GM21390 (cell line): ENCODE measurements at regions not wholly inside any gene's neighbourhood (a gene's known extent, or its start where the extent isn't known, plus 50 kb on each side); places are given as distances from the start of the nearest gene placed in this dataset.
"Not testable (repeated sequence)": the region's sequence is repeated elsewhere in the genome, so short reads cannot be mapped to it uniquely, and the experiment has no call there.

ENCODE experiments used
- ATAC-seq: cut with Tn5 transposase; IDR thresholded peaks from one replicate; pipeline ENCODE4 v1.9.1; 2021; ENCODE audit not compliant: unreplicated experiment

DNA sequence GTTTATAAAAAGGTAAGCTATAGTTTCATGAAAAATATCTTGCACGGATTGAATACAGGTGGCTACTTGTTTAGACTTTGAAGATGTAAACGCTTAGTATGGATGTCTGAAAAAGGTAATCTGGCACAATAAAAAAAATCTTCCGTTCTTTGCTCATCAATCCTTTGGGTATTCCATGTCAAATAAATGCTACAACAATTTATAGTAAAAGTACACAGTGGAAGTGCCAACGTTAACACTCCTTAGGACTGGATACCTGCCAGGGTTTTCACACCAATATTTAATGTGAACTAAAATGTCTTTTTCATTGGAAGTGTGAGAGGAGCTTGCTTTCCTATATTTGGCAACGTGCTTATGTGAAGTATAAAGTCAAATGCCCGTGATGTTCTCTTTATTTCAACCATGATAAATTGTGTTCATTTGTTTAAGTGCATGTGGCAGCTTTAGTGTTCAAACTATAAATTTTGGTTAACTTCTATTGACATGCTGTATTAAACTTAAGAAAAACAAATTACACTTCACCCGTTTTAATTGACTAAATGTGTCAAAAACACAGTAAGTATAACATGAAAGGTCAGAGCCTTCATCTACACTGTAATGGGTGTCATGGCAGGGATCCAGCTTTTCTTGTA is 121.7 kb upstream of the HAND2 start:
- ATAC-seq = no peak

DNA sequence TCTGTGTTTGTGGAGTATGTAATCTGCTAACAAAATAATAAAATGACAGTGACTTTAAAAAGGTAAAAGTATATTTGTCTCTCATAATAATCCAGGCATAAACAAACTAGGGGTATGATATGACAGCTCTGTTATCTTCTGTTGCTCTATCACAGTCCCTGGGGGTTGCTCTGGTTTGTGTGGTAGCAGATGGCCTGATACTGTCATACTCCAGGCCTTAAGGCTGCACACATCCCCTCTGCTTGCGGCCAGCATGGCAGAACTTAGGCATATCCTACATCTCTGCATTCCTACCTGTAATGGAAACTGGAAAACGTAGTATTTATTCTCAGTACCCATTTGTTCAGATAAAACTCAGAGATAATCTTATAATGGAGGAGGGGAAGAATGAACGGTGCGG is 117.9 kb upstream of the HAND2 start:
- ATAC-seq = no peak

DNA sequence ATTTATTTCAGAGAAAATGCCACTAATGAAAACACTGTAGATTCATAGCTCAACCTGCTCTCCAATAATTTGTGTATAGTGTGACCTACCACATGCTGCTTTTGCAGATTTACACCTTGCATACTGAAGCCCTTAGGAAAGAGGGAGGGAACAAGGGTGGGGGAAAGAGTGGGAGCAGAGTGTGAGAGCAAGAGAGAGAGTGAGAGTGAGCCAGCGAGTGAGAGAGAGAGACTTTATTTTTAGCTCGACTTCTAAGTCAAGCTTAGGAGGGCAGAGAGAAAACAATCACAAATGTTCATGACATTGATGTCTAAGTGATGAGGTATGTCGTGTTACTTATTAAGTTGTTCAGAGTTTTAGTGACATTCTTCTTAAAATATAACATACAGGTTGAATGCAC is 112.5 kb upstream of the HAND2 start:
- no peak for ATAC-seq

DNA sequence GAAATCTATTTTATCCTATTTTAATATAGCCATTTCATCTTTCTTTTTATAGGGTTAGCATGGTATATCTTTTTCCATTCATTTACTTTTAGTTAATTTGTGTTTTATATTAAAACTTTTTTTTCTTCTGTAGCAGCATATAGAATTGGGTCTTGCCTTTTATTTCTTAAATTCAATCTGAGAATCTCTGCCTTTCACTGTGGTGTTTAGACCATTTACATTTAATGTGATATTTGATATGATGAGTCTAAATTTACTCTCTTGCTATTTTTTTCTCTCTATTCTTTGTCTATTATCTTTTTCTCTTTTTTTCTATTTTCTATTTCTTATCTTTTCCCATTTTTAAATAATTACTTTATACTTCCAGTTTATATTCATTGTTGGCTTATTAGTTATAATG is 105.4 kb upstream of the HAND2 start:
- ATAC-seq = no peak

DNA sequence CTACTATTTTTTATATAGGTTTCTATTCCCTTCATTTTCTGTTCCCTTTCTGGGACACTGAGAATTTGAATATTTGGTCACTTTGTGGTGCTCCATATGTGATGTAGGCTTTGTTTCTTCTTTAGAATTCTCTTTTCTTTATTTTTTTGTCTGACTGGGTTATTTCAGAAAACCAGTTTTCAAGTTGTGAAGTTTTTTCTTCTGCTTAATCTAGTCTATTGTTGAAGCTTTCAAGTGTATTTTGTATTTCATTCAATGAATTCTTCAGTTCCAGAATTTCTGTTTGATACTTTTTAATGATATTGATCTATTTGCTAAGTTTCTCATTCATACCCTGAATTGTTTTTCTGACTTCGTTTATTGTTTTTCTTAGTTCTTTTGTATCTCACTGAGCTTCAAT is 96.2 kb upstream of the HAND2 start:
- no peak for ATAC-seq

DNA sequence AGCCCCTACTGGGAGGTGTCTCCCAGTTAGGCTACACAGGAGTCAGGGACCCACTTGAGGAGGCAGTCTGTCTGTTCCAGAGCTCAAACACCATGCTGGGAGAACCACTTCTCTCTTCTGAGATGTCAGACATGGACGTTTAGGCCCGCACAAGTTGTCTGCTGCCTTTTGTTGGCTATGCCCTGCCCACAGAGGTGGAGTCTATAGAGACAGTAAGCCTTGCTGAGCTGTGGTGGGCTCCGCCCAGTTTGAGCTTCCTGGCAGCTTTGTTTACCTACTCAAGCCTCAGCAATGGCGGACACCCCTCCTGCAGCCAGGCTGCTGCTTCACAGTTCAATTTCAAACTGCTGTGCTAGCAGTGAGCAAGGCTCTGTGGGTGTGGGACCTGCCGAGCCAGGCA is 88.6 kb upstream of the HAND2 start:
- ATAC-seq = not testable (repeated sequence)

DNA sequence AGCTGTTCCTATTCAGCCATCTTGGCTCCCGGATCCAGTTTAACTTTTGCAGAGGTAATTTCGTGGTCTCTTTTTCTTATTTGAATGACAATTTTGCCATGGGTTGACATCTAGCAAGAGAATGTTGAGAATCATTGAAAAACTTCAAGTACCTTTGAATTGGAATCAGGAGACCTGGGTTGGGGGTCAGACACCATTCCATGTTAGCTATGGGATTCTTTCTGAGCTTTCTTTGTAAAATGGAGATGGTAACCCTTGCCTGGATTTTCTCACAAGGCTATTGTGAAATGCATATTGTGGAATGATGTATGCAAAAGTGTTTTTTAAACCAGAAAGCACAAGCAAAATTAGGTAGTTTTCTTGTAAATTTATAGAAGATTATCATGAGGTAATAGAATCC is 79.1 kb upstream of the HAND2 start:
- ATAC-seq = no peak

DNA sequence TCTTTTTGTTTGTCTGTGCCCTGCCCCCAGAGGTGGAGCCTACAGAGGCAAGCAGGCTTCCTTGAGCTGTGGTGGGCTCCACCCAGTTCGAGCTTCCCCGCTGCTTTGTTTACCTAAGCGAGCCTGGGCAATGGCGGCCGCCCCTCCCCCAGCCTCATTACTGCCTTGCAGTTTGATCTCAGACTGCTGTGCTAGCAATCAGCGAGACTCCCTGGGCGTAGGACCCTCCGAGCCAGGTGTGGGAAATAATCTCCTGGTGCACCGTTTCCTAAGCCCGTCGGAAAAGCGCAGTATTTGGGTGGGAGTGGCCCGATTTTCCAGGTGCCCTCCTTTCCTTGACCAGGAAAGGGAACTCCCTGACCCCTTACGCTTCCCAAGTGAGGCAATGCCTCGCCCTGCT is 78.6 kb upstream of the HAND2 start:
- ATAC-seq = not testable (repeated sequence)

DNA sequence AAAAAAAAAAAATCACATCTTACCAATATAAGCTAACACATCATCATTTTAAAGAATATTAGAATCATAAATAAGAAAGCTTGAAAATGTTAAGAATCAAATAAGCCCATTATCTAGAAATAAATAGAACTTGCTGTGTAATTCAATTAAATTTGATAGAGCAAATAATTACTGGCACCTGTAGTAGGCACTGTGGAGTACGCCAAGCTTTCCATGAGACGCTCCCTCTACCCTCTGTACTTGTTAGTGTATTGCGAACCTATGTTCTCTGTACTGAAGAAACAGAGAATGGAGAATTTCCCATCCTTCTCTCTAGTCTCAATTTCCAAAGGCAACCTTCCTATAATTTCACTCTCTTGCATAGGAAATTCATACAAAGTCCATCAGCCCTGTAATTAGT is 61.7 kb upstream of the HAND2 start:
- ATAC-seq = no peak

DNA sequence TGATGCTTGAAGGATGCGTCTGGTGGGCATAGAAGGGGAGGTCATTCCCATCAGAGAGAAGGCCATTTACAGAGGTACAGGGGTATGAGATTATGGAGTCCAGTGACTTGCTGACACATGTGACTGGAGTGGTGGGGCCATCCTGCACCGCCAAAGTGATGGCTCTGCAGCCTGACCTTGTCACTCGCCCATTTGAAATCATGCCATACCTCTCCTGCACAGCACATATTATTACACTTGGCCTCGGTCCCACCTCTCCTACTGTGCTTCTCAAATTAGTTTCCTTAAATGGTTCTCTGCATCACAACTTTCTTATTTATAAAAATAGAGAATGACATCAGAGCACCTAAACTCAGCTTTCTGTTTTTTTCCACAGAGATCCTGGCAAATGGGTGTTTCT is 60.7 kb upstream of the HAND2 start:
- ATAC-seq = no peak

DNA sequence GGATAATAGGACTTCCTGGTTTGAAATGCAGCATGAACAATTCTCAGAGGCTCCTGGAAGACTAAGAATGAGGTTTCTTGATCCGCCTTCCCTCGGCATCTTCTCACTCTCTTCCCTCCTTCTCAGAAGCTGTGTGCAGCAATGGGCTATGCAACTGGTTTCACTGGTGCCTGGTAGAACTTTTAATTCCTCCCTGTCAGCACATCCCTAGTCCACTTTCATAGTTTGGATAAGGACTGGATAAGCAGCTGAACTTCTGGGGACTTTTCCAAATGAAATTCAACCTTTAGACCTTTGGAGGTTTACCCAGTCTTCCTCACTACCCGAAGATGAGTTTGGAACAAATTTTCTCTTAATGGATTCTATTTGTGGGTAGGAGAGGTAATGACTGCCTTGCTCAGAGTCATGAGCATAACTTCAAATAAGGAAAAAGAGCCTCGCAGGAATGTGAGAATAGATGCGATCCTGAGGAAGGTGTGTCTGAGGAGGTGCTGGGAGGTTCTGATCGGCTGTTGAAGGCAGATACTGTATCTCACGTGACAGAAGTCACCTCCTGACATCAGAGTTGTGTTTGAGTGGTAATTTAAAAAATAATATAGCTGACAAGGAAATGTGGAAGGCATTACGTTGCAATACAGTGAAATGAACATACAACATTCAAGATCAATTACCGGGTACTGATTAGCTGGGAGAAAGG is 56.0 kb upstream of the HAND2 start:
- no peak for ATAC-seq

DNA sequence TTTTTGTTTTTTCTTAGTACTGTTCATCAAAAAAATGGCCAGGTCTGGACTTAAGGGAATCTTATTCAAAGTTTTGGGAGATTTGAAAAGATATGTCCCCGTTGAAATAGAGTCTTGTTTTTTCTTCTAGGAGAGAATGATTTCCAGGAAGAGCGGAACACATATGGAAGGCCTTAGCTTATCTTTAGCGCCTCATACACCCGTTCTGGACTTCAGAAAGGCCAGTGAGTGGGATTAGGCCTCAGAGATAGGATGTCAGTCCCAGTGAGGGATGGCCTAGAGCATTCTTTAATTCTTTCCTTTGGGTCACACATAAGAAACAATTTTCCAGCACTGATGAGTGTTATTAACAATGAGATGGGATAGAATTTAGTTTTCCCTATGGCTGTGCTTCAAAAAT is 54.5 kb upstream of the HAND2 start:
- no peak for ATAC-seq
